ENCODE measurements at regions not wholly inside any gene's neighbourhood (a gene's known extent, or its start where the extent isn't known, plus 50 kb on each side); places are given as distances from the start of the nearest gene placed in this dataset.

GRCh38 chr5:74290634-74291241 is 349.8 kb downstream of the ENC1 start:
- DNase-seq (ENCODE audit: low read depth in 2 of 2) = no peak

GRCh38 chr5:74289691-74290090 is 350.8 kb downstream of the ENC1 start:
- DNase-seq (ENCODE audit: low read depth in 2 of 2) = no peak

- no peak for DNase-seq (ENCODE audit: low read depth in 2 of 2)
Observed at GRCh38 chr5:74289238-74289637, 351.3 kb downstream of the ENC1 start.

- no peak for DNase-seq (ENCODE audit: low read depth in 2 of 2)
Observed at GRCh38 chr5:74288448-74289108, 351.9 kb downstream of the ENC1 start.

- DNase-seq (ENCODE audit: low read depth in 2 of 2) = no peak
Observed at GRCh38 chr5:74288038-74288437, 352.5 kb downstream of the ENC1 start.

GRCh38 chr5:74286734-74287695 is 353.5 kb downstream of the ENC1 start:
- no peak for DNase-seq (ENCODE audit: low read depth in 2 of 2)

GRCh38 chr5:74285675-74286280 is 354.8 kb downstream of the ENC1 start:
- DNase-seq (ENCODE audit: low read depth in 2 of 2) = no peak

- no peak for DNase-seq (ENCODE audit: low read depth in 2 of 2)
Observed at GRCh38 chr5:74282490-74282889, 358.0 kb downstream of the ENC1 start.

- no peak for DNase-seq (ENCODE audit: low read depth in 2 of 2)
Observed at GRCh38 chr5:74281166-74281565, 359.4 kb downstream of the ENC1 start.

GRCh38 chr5:74280306-74280705 is 360.2 kb downstream of the ENC1 start:
- DNase-seq (ENCODE audit: low read depth in 2 of 2) = no peak

GRCh38 chr5:74279244-74279643 is 361.3 kb downstream of the ENC1 start:
- no peak for DNase-seq (ENCODE audit: low read depth in 2 of 2)

- DNase-seq (ENCODE audit: low read depth in 2 of 2) = no peak
Observed at GRCh38 chr5:74277418-74277817, 363.1 kb downstream of the ENC1 start.

- no peak for DNase-seq (ENCODE audit: low read depth in 2 of 2)
Observed at GRCh38 chr5:74275171-74275992, 365.1 kb downstream of the ENC1 start.

GRCh38 chr5:74274326-74274725 is 366.2 kb downstream of the ENC1 start:
- DNase-seq (ENCODE audit: low read depth in 2 of 2) = no peak

- no peak for DNase-seq (ENCODE audit: low read depth in 2 of 2)
Observed at GRCh38 chr5:74272831-74273451, 367.6 kb downstream of the ENC1 start.

- no peak for DNase-seq (ENCODE audit: low read depth in 2 of 2)
Observed at GRCh38 chr5:74272024-74272775, 368.3 kb downstream of the ENC1 start.

- DNase-seq (ENCODE audit: low read depth in 2 of 2) = no peak
Observed at GRCh38 chr5:74268297-74268696, 372.2 kb downstream of the ENC1 start.

- no peak for DNase-seq (ENCODE audit: low read depth in 2 of 2)
Observed at GRCh38 chr5:74266836-74267235, 373.7 kb downstream of the ENC1 start.

- no peak for DNase-seq (ENCODE audit: low read depth in 2 of 2)
Observed at GRCh38 chr5:74266132-74266531, 374.4 kb downstream of the ENC1 start.

- no peak for DNase-seq (ENCODE audit: low read depth in 2 of 2)
Observed at GRCh38 chr5:74262544-74263207, 377.9 kb downstream of the ENC1 start.

Data from stimulated activated CD8-positive, alpha-beta memory T cell treated with anti-CD3 and anti-CD28 coated beads, Interleukin-15, amount 100 ng/mL, for 4 hours (primary cell).